ENCODE measurements at regions not wholly inside any gene's neighbourhood (a gene's known extent, or its start where the extent isn't known, plus 50 kb on each side); places are given as distances from the start of the nearest gene placed in this dataset.

GRCh38 chr3:115224687-115225086 is 77.6 kb upstream of the ZBTB20 start:
- no peak for DNase-seq
- Histone ChIP-seq H2BK120ac (ENCODE audit: insufficient read depth, low read length, poor library complexity) (no peak overlapping the region), H3K9me3 (ENCODE audit: insufficient read depth, low read depth, low read length) (no peaks in the 10 kb centered on the region)

GRCh38 chr3:115226844-115227445 is 79.9 kb upstream of the ZBTB20 start:
- H3K4me1 ChIP-seq (ENCODE audit: control insufficient read depth in 1 of 2, insufficient read depth in 2 of 2, low read length in 2 of 2) = no peaks in the 10 kb centered on the region
- H3K9ac ChIP-seq (ENCODE audit: low read length) = no peak overlapping the region
- H3K4me3 ChIP-seq (ENCODE audit: low read depth, low read length) = no peak overlapping the region
- H3K23ac ChIP-seq (ENCODE audit: low read length) = no peak overlapping the region
- no peak overlapping the region for H3K27ac ChIP-seq (ENCODE audit: low read depth, low read length)
- H2AK5ac ChIP-seq (ENCODE audit: low read length) = no peak overlapping the region
- no peak overlapping the region for H2AFZ ChIP-seq (ENCODE audit: insufficient read depth, low read length, poor library complexity)
- H4K12ac ChIP-seq (ENCODE audit: low read depth, low read length) = no peak overlapping the region
- H2BK12ac ChIP-seq (ENCODE audit: low read length) = no peak overlapping the region
- DNase-seq = no peak
- no peaks in the 10 kb centered on the region for H3K79me2 ChIP-seq (ENCODE audit: control insufficient read depth, insufficient read depth, low read length, poor library complexity)
- no peak overlapping the region for H3K14ac ChIP-seq (ENCODE audit: low read length)
- no peak overlapping the region for H4K8ac ChIP-seq (ENCODE audit: low read depth, low read length)
- no peak overlapping the region for H4K91ac ChIP-seq (ENCODE audit: low read depth, low read length)
- no peak overlapping the region for H3K4me2 ChIP-seq (ENCODE audit: low read length)
- H3K79me1 ChIP-seq (ENCODE audit: low read length) = no peaks in the 10 kb centered on the region
- no peaks in the 10 kb centered on the region for H3K27me3 ChIP-seq (ENCODE audit: insufficient read depth, low read length)
- H3K4ac ChIP-seq (ENCODE audit: low read depth, low read length) = no peak overlapping the region
- no peak overlapping the region for H3K18ac ChIP-seq (ENCODE audit: low read length)
- H2BK5ac ChIP-seq (ENCODE audit: low read depth, low read length, poor library complexity) = no peak overlapping the region
- no peak overlapping the region for H2BK120ac ChIP-seq (ENCODE audit: insufficient read depth, low read length, poor library complexity)
- H3K9me3 ChIP-seq (ENCODE audit: insufficient read depth, low read depth, low read length) = no peaks in the 10 kb centered on the region
- no peaks in the 10 kb centered on the region for H3K36me3 ChIP-seq (ENCODE audit: control insufficient read depth in 1 of 2, insufficient read depth in 2 of 2, low read length in 2 of 2)
- WGBS (ENCODE audit: extremely low coverage, insufficient coverage, insufficient read length) = no CpG with 5 or more reads among the region's 1 CpG

More at GRCh38 chr3:115224687-115225086, 77.6 kb upstream of the ZBTB20 start:
- Histone ChIP-seq H2BK5ac (ENCODE audit: low read depth, low read length, poor library complexity) (no peak overlapping the region), H2AK5ac (ENCODE audit: low read length) (no peak overlapping the region), H2AFZ (ENCODE audit: insufficient read depth, low read length, poor library complexity) (no peak overlapping the region), H3K4me1 (ENCODE audit: control insufficient read depth in 1 of 2, insufficient read depth in 2 of 2, low read length in 2 of 2) (no peaks in the 10 kb centered on the region), H3K18ac (ENCODE audit: low read length) (no peak overlapping the region), H4K91ac (ENCODE audit: low read depth, low read length) (no peak overlapping the region), H3K27ac (ENCODE audit: low read depth, low read length) (no peak overlapping the region), H3K4me3 (ENCODE audit: low read depth, low read length) (no peak overlapping the region), H4K8ac (ENCODE audit: low read depth, low read length) (no peak overlapping the region), H3K79me2 (ENCODE audit: control insufficient read depth, insufficient read depth, low read length, poor library complexity) (no peaks in the 10 kb centered on the region), H3K14ac (ENCODE audit: low read length) (no peak overlapping the region), H3K4ac (ENCODE audit: low read depth, low read length) (no peak overlapping the region), H3K79me1 (ENCODE audit: low read length) (no peaks in the 10 kb centered on the region), H3K23ac (ENCODE audit: low read length) (no peak overlapping the region), H3K27me3 (ENCODE audit: insufficient read depth, low read length) (no peaks in the 10 kb centered on the region), H2BK12ac (ENCODE audit: low read length) (no peak overlapping the region), H4K12ac (ENCODE audit: low read depth, low read length) (no peak overlapping the region), H3K9ac (ENCODE audit: low read length) (no peak overlapping the region), H3K36me3 (ENCODE audit: control insufficient read depth in 1 of 2, insufficient read depth in 2 of 2, low read length in 2 of 2) (no peaks in the 10 kb centered on the region), H3K4me2 (ENCODE audit: low read length) (no peak overlapping the region)
- no CpG with 5 or more reads among the region's 1 CpG for WGBS (ENCODE audit: extremely low coverage, insufficient coverage, insufficient read length)

GRCh38 chr3:115227461-115227860 is 80.4 kb upstream of the ZBTB20 start:
- Histone ChIP-seq H3K18ac (ENCODE audit: low read length) (no peak overlapping the region), H2BK5ac (ENCODE audit: low read depth, low read length, poor library complexity) (no peak overlapping the region), H3K27ac (ENCODE audit: low read depth, low read length) (no peak overlapping the region), H3K9ac (ENCODE audit: low read length) (no peak overlapping the region), H2BK12ac (ENCODE audit: low read length) (no peak overlapping the region), H3K79me1 (ENCODE audit: low read length) (no peaks in the 10 kb centered on the region), H2BK120ac (ENCODE audit: insufficient read depth, low read length, poor library complexity) (no peak overlapping the region), H3K23ac (ENCODE audit: low read length) (no peak overlapping the region), H2AK5ac (ENCODE audit: low read length) (no peak overlapping the region), H4K8ac (ENCODE audit: low read depth, low read length) (no peak overlapping the region), H3K36me3 (ENCODE audit: control insufficient read depth in 1 of 2, insufficient read depth in 2 of 2, low read length in 2 of 2) (no peaks in the 10 kb centered on the region), H3K9me3 (ENCODE audit: insufficient read depth, low read depth, low read length) (no peaks in the 10 kb centered on the region), H3K79me2 (ENCODE audit: control insufficient read depth, insufficient read depth, low read length, poor library complexity) (no peaks in the 10 kb centered on the region), H3K4ac (ENCODE audit: low read depth, low read length) (no peak overlapping the region), H2AFZ (ENCODE audit: insufficient read depth, low read length, poor library complexity) (no peak overlapping the region), H3K4me3 (ENCODE audit: low read depth, low read length) (no peak overlapping the region), H4K91ac (ENCODE audit: low read depth, low read length) (no peak overlapping the region), H3K4me1 (ENCODE audit: control insufficient read depth in 1 of 2, insufficient read depth in 2 of 2, low read length in 2 of 2) (no peaks in the 10 kb centered on the region), H4K12ac (ENCODE audit: low read depth, low read length) (no peak overlapping the region), H3K4me2 (ENCODE audit: low read length) (no peak overlapping the region), H3K14ac (ENCODE audit: low read length) (no peak overlapping the region), H3K27me3 (ENCODE audit: insufficient read depth, low read length) (no peaks in the 10 kb centered on the region)
- WGBS (ENCODE audit: extremely low coverage, insufficient coverage, insufficient read length) = no CpG with 5 or more reads among the region's 1 CpG
- DNase-seq = no peak

GRCh38 chr3:115228266-115228665 is 81.2 kb upstream of the ZBTB20 start:
- H3K79me1 ChIP-seq (ENCODE audit: low read length) = no peaks in the 10 kb centered on the region
- no peaks in the 10 kb centered on the region for H3K9me3 ChIP-seq (ENCODE audit: insufficient read depth, low read depth, low read length)
- no peak overlapping the region for H4K91ac ChIP-seq (ENCODE audit: low read depth, low read length)
- no peak overlapping the region for H2AFZ ChIP-seq (ENCODE audit: insufficient read depth, low read length, poor library complexity)
- H3K9ac ChIP-seq (ENCODE audit: low read length) = no peak overlapping the region
- no CpG with 5 or more reads among the region's 6 CpGs for WGBS (ENCODE audit: extremely low coverage, insufficient coverage, insufficient read length)
- no peaks in the 10 kb centered on the region for H3K36me3 ChIP-seq (ENCODE audit: control insufficient read depth in 1 of 2, insufficient read depth in 2 of 2, low read length in 2 of 2)
- H3K23ac ChIP-seq (ENCODE audit: low read length) = no peak overlapping the region
- no peak overlapping the region for H4K8ac ChIP-seq (ENCODE audit: low read depth, low read length)
- DNase-seq = no peak
- no peak overlapping the region for H2AK5ac ChIP-seq (ENCODE audit: low read length)
- H3K79me2 ChIP-seq (ENCODE audit: control insufficient read depth, insufficient read depth, low read length, poor library complexity) = no peaks in the 10 kb centered on the region
- no peaks in the 10 kb centered on the region for H3K4me1 ChIP-seq (ENCODE audit: control insufficient read depth in 1 of 2, insufficient read depth in 2 of 2, low read length in 2 of 2)
- H3K18ac ChIP-seq (ENCODE audit: low read length) = no peak overlapping the region
- no peak overlapping the region for H3K4me3 ChIP-seq (ENCODE audit: low read depth, low read length)
- H3K27ac ChIP-seq (ENCODE audit: low read depth, low read length) = no peak overlapping the region
- H3K4ac ChIP-seq (ENCODE audit: low read depth, low read length) = no peak overlapping the region
- H2BK120ac ChIP-seq (ENCODE audit: insufficient read depth, low read length, poor library complexity) = no peak overlapping the region
- no peak overlapping the region for H3K4me2 ChIP-seq (ENCODE audit: low read length)
- H2BK5ac ChIP-seq (ENCODE audit: low read depth, low read length, poor library complexity) = no peak overlapping the region
- H3K27me3 ChIP-seq (ENCODE audit: insufficient read depth, low read length) = no peaks in the 10 kb centered on the region
- H3K14ac ChIP-seq (ENCODE audit: low read length) = no peak overlapping the region
- H4K12ac ChIP-seq (ENCODE audit: low read depth, low read length) = no peak overlapping the region
- H2BK12ac ChIP-seq (ENCODE audit: low read length) = no peak overlapping the region
